Uterus (tissue), 3 donors: ENCODE measurements at regions not wholly inside any gene's neighbourhood (a gene's known extent, or its start where the extent isn't known, plus 50 kb on each side); places are given as distances from the start of the nearest gene placed in this dataset.

Experiments used
- DNase-seq, 2 donors: peaks; one replicate each; pipeline ENCODE4 v3.0.0-alpha.2; 2019 to 2020
- H3K27ac ChIP-seq, 2 donors: fragments of 200-600 bp; sonication (generic); 1 replicate in 1 of 2; 2 replicates in 1 of 2; pipeline ENCODE4 v1.5.1; 2016 to 2018
- H3K27me3 ChIP-seq, 2 donors: fragments of 200-600 bp; sonication (generic); one replicate each; pipeline ENCODE4 v1.5.1; 2018 to 2019; ENCODE audit warnings: control low read depth in 1 of 2
- H3K36me3 ChIP-seq, 2 donors: fragments of 200-600 bp; sonication (generic); one replicate each; pipeline ENCODE4 v1.5.1; 2019; ENCODE audit warnings: control low read depth in 1 of 2
- H3K4me1 ChIP-seq, 2 donors: fragments of 200-600 bp; sonication (generic); one replicate each; pipeline ENCODE4 v1.5.1; 2018 to 2019; ENCODE audit warnings: control low read depth in 1 of 2
- H3K4me3 ChIP-seq, 2 donors: fragments of 200-600 bp; sonication (generic); 1 replicate in 1 of 2; 2 replicates in 1 of 2; pipeline ENCODE4 v1.5.1; 2018 to 2019; ENCODE audit warnings: mild to moderate bottlenecking in 1 of 2
- H3K9me3 ChIP-seq, 2 donors: fragments of 200-600 bp; sonication (generic); one replicate each; pipeline ENCODE4 v1.5.1; 2019; ENCODE audit warnings: control low read depth in 1 of 2
- POLR2A ChIP-seq, 2 donors: fragments of 450-650 bp; IDR thresholded peaks; one replicate each; pipeline ENCODE4 v1.6.1; 2016; ENCODE audit warnings: antibody characterized with exemption in 2 of 2, mild to moderate bottlenecking in 1 of 2, moderate library complexity in 1 of 2
- intact Hi-C: fragments of 100-400 bp; cut with DNase I; formaldehyde crosslinking; loops from one replicate; pipeline ENCODE4 v1.15.1; 2023; ENCODE audit warnings: low total_unique reads
- TF ChIP-seq, protein P1 (sequence below), 4 experiments: fragments of 200-600 bp in 2 of 4; fragments of 450-650 bp in 2 of 4; sonication (generic) in 2 of 4; IDR thresholded peaks; one replicate each; pipeline ENCODE4 v1.5.1; 2016 to 2019; ENCODE audit warnings: antibody characterized with exemption in 4 of 4, mild to moderate bottlenecking in 2 of 4, moderate library complexity in 1 of 4
- donor health status: DM: yes; HTN: yes; CAD: no.

DNA sequence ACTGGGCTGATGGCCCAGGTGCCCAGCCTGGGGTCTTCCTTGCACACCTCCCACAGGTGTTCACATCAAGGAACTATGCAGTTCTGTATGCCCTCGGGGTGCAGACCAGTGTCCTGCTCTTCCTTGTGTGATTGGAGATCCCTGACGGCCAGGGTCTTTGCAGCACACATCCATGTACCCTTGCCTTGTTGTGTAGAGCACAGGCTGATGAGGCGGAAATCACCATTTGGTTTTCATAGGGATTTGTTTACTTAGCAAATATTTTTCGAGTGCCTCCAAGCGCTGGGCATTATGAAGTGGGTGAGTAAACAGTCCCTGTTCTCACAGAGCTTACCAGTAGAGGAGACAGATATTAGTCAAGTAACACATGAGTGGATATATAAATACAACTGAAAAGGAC, 209.3 kb upstream of the UMPS start:
- Histone ChIP-seq H3K36me3 (no peaks in the 10 kb centered on the region), H3K27ac (no peak overlapping the region), H3K27me3 (no peaks in the 10 kb centered on the region), H3K9me3 (no peaks in the 10 kb centered on the region), H3K4me1 (no peaks in the 10 kb centered on the region), H3K4me3 (no peak overlapping the region)
- no peak for TF ChIP-seq POLR2A (IDR thresholded peaks at IDR 0.05)
- no peak for DNase-seq
- intact Hi-C loops: no loop called here

DNA sequence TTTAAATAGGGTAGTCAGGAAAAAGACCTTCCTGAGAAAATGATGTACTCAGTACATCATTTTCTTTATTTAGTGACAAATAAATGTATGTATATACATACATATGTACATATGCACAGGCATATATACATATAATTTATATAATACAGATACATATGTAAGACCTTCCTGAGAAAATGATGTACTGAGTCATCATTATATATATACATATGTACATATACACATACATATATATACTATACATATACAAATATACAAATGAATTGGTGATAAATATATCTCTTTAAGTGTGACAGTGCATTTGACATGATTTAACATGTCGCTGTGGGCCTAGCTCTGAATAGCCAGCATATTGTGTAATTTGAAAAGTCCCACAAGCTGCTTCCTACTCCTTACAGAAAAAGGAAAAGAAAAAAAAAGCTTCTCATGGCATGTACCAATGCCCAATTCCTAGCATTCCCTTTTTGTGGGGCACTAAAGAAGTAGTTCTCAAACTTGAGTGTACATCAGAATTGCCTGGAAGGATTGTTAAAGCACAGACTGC, 208.1 kb upstream of the UMPS start:
- intact Hi-C loops: no loop called here
- TF ChIP-seq, protein P1, sequence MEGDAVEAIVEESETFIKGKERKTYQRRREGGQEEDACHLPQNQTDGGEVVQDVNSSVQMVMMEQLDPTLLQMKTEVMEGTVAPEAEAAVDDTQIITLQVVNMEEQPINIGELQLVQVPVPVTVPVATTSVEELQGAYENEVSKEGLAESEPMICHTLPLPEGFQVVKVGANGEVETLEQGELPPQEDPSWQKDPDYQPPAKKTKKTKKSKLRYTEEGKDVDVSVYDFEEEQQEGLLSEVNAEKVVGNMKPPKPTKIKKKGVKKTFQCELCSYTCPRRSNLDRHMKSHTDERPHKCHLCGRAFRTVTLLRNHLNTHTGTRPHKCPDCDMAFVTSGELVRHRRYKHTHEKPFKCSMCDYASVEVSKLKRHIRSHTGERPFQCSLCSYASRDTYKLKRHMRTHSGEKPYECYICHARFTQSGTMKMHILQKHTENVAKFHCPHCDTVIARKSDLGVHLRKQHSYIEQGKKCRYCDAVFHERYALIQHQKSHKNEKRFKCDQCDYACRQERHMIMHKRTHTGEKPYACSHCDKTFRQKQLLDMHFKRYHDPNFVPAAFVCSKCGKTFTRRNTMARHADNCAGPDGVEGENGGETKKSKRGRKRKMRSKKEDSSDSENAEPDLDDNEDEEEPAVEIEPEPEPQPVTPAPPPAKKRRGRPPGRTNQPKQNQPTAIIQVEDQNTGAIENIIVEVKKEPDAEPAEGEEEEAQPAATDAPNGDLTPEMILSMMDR (IDR thresholded peaks at IDR 0.05): no peak
- no peak for TF ChIP-seq POLR2A (IDR thresholded peaks at IDR 0.05)
- DNase-seq: no peak
- Histone ChIP-seq H3K27ac (no peak overlapping the region), H3K36me3 (no peaks in the 10 kb centered on the region), H3K27me3 (no peaks in the 10 kb centered on the region), H3K9me3 (no peaks in the 10 kb centered on the region), H3K4me1 (no peaks in the 10 kb centered on the region), H3K4me3 (no peak overlapping the region)

DNA sequence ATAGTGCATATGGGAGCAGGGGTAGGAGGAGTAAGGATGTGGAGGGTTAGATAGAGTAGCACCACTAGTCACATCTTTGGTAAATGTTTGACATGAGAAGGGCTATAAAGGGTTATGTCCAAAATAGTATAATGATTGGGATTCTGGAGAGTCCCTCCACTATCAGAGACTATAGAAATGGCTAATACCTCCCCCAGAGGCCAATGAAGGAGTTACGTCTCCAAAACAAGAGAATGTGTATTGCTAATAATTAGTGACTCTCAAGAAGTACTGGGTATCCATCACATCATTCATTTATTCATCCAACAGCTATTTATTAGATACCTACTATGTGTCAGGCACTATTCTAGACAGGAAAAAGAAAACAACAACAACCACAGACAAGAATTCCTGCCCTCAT, 203.7 kb upstream of the UMPS start:
- no peaks in the 10 kb centered on the region for H3K27me3 ChIP-seq
- TF ChIP-seq, protein P1 (IDR thresholded peaks at IDR 0.05): no peak
- no peaks in the 10 kb centered on the region for H3K36me3 ChIP-seq
- H3K9me3 ChIP-seq: no peaks in the 10 kb centered on the region
- no peak overlapping the region for H3K4me3 ChIP-seq
- no peak overlapping the region for H3K27ac ChIP-seq
- intact Hi-C loops: no loop called here
- no peak for DNase-seq
- H3K4me1 ChIP-seq: no peaks in the 10 kb centered on the region

DNA sequence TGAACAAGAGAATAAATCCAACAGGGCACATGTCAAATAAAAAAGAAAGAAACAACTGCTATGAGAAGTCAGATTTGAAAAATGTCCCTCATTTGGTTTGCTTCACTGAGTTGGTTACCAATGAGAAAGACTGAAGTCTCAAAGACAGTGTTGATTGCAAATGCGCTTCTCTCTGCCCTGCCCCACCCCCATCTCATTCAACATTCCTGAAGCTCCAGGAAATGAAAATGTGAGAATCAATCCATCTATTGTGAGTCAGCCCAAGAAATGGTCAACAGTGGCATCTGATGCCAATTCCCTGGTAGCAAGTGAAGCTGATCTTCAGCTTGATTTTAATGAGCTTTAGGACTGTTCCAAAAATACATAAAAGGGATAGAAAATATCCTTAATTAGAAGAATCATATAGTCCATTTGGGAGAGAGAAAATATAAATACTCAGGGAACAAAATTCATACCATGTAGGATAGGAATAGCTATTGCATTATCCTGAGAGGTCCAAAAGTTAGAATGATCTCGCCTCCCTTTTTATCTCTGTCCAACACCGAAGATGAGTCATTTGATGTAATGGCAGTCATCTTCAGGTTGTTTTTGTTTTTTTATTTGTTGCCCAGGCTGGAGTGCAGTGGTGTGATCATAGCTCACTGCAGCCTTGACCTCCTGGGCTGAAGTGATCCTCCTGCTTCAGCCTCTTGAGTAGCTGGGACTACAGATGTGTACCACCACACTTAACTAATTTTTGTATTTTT, 200.3 kb upstream of the UMPS start:
- no peak for DNase-seq
- no peaks in the 10 kb centered on the region for H3K27me3 ChIP-seq
- no peak overlapping the region for H3K27ac ChIP-seq
- TF ChIP-seq POLR2A (IDR thresholded peaks at IDR 0.05): no peak
- TF ChIP-seq, protein P1 (IDR thresholded peaks at IDR 0.05): no peak
- intact Hi-C loops: no loop called here
- no peak overlapping the region for H3K4me3 ChIP-seq
- no peaks in the 10 kb centered on the region for H3K4me1 ChIP-seq
- H3K9me3 ChIP-seq: no peaks in the 10 kb centered on the region
- no peaks in the 10 kb centered on the region for H3K36me3 ChIP-seq

DNA sequence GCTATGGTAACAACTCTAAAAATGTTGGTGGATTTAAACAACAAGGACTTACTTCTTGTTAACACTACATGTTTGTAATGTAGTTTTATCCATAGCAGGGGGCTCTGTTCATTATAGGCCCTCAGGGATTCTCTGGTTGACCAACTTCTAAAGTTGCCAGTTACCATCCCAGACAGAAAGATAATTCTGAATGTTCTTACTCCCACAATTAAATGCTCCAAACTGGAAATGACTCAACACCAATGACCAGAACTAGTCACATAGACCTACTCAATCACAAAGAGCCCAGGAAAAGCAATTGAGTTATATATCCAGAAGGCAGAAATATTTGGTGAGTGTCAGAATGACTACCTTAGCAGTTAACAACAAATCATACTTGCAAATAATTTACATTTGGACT, 199.3 kb upstream of the UMPS start:
- Histone ChIP-seq H3K4me3 (no peak overlapping the region), H3K27me3 (no peaks in the 10 kb centered on the region), H3K9me3 (no peaks in the 10 kb centered on the region), H3K36me3 (no peaks in the 10 kb centered on the region), H3K4me1 (no peaks in the 10 kb centered on the region), H3K27ac (no peak overlapping the region)
- DNase-seq: no peak
- intact Hi-C loops: no loop called here
- no peak for TF ChIP-seq POLR2A (IDR thresholded peaks at IDR 0.05)
- TF ChIP-seq, protein P1 (IDR thresholded peaks at IDR 0.05): no peak
